ENCODE measurements at regions not wholly inside any gene's neighbourhood (a gene's known extent, or its start where the extent isn't known, plus 50 kb on each side); places are given as distances from the start of the nearest gene placed in this dataset.
"Not testable (repeated sequence)": the region's sequence is repeated elsewhere in the genome, so short reads cannot be mapped to it uniquely, and the experiment has no call there.

DNA sequence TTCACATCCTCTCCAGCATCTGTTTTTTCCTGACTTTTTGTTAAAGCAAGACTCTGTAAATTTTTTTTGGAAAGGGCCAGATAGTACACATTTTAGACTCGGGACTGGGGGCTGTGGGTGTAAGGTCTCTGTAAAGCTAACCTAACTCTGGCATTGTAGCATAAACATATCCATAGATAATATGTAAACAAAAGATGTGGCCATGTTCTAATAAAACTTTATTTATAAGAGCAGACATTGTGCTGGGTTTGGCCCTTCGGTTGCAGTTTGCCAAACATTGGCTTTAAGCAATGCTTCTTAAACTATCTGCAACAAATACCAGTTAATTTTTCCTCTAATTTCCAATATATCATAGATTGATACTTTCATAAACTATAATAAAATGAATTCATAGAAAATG is 605.2 kb downstream of the EBF1 start:
- no peak for DNase-seq (ENCODE audit: low spot score)
- no peak overlapping the region for H3K27ac Mint-ChIP-seq
- no peak overlapping the region for H3K4me3 Mint-ChIP-seq
- ATAC-seq, result no peak
- CTCF ChIA-PET, result no interaction called here
- TF ChIP-seq NR2C2 (CRISPR knock-in tag; IDR thresholded peaks at IDR 0.05), result no peak
- no peak for TF ChIP-seq SOX15 (CRISPR knock-in tag; IDR thresholded peaks at IDR 0.05)
- no peak for TF ChIP-seq SMAD3 (CRISPR knock-in tag; IDR thresholded peaks at IDR 0.05; ENCODE audit: borderline replicate concordance)
- no peaks in the 10 kb centered on the region; the same call in 1 of the 2 replicates for H3K27me3 Mint-ChIP-seq (ENCODE audit: low read depth)
- POLR2A ChIA-PET, result no interaction called here
- no peaks in the 10 kb centered on the region for H3K36me3 Mint-ChIP-seq
- peaks cover 6% of the 10 kb centered on the region; the same call in 1 of the 2 replicates for H3K9me3 Mint-ChIP-seq
- peaks cover 9% of the 10 kb centered on the region for H3K4me1 Mint-ChIP-seq

DNA sequence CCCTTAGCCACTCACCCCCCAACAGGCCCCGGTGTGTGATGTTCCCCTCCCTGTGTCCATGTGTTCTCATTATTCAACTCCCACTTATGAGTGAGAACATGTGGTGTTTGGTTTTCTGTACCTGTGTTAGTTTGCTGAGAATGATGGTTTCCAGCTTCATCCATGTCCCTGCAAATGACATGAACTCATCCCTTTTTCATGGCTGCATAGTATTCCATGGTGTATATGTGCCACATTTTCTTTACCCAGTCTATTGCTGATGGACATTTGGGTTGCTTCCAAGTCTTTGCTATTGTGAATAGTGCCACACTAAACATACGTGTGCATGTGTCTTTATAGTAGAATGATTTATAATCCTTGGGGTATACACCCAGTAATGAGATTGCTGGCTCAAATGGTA is 605.7 kb downstream of the EBF1 start:
- H3K36me3 Mint-ChIP-seq; H3K27ac Mint-ChIP-seq; POLR2A ChIA-PET; CTCF ChIA-PET; H3K4me3 Mint-ChIP-seq; H3K4me1 Mint-ChIP-seq; H3K9me3 Mint-ChIP-seq; ATAC-seq; DNase-seq (ENCODE audit: low spot score); H3K27me3 Mint-ChIP-seq (ENCODE audit: low read depth): not testable (repeated sequence)

DNA sequence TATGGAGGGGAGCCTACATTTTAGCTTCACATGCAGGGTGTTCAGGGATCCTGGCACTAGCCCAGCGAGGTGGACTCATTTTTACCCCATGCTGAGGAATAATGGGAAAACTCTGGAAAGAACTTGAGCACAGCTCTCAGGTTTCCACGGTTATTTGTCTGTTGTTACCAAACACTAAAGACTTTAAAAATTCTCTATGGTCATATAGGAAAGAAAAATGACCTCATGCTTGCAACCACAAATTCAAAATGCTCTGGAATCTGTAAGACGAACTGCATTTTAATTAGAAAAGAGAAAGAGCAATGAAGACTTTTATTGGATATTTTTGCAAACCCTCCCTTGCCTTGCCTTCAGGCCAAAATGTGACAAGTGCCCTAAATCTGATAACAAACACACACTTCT is 606.9 kb downstream of the EBF1 start:
- H3K27me3 Mint-ChIP-seq (ENCODE audit: low read depth), result no peaks in the 10 kb centered on the region; the same call in 1 of the 2 replicates
- no peak overlapping the region for H3K27ac Mint-ChIP-seq
- TF ChIP-seq JAZF1 (CRISPR knock-in tag; IDR thresholded peaks at IDR 0.05) (no peak), ETV6 (CRISPR knock-in tag; IDR thresholded peaks at IDR 0.05) (no peak), GRHL2 (CRISPR knock-in tag; IDR thresholded peaks at IDR 0.05; ENCODE audit: insufficient replicate concordance, severe bottlenecking) (no peak), ZNF671 (CRISPR knock-in tag; IDR thresholded peaks at IDR 0.05) (no peak), MXD4 (CRISPR knock-in tag; IDR thresholded peaks at IDR 0.05; ENCODE audit: borderline replicate concordance) (no peak), FOXJ3 (CRISPR knock-in tag; IDR thresholded peaks at IDR 0.05; ENCODE audit: borderline replicate concordance) (no peak)
- TF ChIP-seq, protein P1, sequence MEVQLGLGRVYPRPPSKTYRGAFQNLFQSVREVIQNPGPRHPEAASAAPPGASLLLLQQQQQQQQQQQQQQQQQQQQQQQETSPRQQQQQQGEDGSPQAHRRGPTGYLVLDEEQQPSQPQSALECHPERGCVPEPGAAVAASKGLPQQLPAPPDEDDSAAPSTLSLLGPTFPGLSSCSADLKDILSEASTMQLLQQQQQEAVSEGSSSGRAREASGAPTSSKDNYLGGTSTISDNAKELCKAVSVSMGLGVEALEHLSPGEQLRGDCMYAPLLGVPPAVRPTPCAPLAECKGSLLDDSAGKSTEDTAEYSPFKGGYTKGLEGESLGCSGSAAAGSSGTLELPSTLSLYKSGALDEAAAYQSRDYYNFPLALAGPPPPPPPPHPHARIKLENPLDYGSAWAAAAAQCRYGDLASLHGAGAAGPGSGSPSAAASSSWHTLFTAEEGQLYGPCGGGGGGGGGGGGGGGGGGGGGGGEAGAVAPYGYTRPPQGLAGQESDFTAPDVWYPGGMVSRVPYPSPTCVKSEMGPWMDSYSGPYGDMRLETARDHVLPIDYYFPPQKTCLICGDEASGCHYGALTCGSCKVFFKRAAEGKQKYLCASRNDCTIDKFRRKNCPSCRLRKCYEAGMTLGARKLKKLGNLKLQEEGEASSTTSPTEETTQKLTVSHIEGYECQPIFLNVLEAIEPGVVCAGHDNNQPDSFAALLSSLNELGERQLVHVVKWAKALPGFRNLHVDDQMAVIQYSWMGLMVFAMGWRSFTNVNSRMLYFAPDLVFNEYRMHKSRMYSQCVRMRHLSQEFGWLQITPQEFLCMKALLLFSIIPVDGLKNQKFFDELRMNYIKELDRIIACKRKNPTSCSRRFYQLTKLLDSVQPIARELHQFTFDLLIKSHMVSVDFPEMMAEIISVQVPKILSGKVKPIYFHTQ (CRISPR knock-in tag; IDR thresholded peaks at IDR 0.05), result no peak
- TF ChIP-seq, protein P2, sequence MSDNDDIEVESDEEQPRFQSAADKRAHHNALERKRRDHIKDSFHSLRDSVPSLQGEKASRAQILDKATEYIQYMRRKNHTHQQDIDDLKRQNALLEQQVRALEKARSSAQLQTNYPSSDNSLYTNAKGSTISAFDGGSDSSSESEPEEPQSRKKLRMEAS (CRISPR knock-in tag; IDR thresholded peaks at IDR 0.05), result no peak
- TF ChIP-seq, protein P3, sequence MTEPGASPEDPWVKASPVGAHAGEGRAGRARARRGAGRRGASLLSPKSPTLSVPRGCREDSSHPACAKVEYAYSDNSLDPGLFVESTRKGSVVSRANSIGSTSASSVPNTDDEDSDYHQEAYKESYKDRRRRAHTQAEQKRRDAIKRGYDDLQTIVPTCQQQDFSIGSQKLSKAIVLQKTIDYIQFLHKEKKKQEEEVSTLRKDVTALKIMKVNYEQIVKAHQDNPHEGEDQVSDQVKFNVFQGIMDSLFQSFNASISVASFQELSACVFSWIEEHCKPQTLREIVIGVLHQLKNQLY (CRISPR knock-in tag; IDR thresholded peaks at IDR 0.05), result no peak
- TF ChIP-seq, protein P4, sequence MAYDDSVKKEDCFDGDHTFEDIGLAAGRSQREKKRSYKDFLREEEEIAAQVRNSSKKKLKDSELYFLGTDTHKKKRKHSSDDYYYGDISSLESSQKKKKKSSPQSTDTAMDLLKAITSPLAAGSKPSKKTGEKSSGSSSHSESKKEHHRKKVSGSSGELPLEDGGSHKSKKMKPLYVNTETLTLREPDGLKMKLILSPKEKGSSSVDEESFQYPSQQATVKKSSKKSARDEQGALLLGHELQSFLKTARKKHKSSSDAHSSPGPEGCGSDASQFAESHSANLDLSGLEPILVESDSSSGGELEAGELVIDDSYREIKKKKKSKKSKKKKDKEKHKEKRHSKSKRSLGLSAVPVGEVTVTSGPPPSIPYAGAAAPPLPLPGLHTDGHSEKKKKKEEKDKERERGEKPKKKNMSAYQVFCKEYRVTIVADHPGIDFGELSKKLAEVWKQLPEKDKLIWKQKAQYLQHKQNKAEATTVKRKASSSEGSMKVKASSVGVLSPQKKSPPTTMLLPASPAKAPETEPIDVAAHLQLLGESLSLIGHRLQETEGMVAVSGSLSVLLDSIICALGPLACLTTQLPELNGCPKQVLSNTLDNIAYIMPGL (CRISPR knock-in tag; IDR thresholded peaks at IDR 0.05), result no peak
- peaks cover 9% of the 10 kb centered on the region for H3K4me1 Mint-ChIP-seq
- peaks cover 6% of the 10 kb centered on the region; the same call in 1 of the 2 replicates for H3K9me3 Mint-ChIP-seq
- CTCF ChIA-PET, result no interaction called here
- POLR2A ChIA-PET, result no interaction called here
- no peak overlapping the region for H3K4me3 Mint-ChIP-seq
- ATAC-seq (no peak), DNase-seq (ENCODE audit: low spot score) (no peak)
- no peaks in the 10 kb centered on the region for H3K36me3 Mint-ChIP-seq

DNA sequence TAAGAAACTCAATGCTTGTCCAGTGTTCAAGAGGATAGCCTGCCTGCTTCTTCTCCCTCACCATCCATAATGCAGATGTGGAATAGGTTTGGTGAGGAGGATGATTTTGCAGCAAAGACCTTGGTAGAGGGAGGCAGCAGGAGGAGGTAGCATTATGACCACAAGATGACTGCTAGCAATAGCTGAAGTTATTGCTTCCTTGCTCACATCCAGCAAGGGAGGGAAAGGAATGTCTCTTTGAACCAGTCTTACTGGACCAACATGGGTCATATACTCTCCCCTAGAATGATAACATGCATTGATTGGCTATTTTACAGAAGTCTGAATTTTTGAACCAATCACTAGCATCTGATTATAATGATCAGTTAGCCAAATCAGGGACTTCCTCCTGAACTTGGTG is 607.6 kb downstream of the EBF1 start:
- H3K4me3 Mint-ChIP-seq, result no peak overlapping the region
- H3K9me3 Mint-ChIP-seq, result peaks cover 6% of the 10 kb centered on the region; the same call in 1 of the 2 replicates
- CTCF ChIA-PET, result no interaction called here
- H3K27ac Mint-ChIP-seq, result no peak overlapping the region
- no peaks in the 10 kb centered on the region; the same call in 1 of the 2 replicates for H3K27me3 Mint-ChIP-seq (ENCODE audit: low read depth)
- DNase-seq (ENCODE audit: low spot score) (no peak), ATAC-seq (no peak)
- peaks cover 13% of the 10 kb centered on the region for H3K4me1 Mint-ChIP-seq
- no peaks in the 10 kb centered on the region for H3K36me3 Mint-ChIP-seq
- POLR2A ChIA-PET, result no interaction called here
- TF ChIP-seq ZNF671 (CRISPR knock-in tag; IDR thresholded peaks at IDR 0.05), result no peak
- no peak for TF ChIP-seq ETV6 (CRISPR knock-in tag; IDR thresholded peaks at IDR 0.05)
- TF ChIP-seq, protein P5, sequence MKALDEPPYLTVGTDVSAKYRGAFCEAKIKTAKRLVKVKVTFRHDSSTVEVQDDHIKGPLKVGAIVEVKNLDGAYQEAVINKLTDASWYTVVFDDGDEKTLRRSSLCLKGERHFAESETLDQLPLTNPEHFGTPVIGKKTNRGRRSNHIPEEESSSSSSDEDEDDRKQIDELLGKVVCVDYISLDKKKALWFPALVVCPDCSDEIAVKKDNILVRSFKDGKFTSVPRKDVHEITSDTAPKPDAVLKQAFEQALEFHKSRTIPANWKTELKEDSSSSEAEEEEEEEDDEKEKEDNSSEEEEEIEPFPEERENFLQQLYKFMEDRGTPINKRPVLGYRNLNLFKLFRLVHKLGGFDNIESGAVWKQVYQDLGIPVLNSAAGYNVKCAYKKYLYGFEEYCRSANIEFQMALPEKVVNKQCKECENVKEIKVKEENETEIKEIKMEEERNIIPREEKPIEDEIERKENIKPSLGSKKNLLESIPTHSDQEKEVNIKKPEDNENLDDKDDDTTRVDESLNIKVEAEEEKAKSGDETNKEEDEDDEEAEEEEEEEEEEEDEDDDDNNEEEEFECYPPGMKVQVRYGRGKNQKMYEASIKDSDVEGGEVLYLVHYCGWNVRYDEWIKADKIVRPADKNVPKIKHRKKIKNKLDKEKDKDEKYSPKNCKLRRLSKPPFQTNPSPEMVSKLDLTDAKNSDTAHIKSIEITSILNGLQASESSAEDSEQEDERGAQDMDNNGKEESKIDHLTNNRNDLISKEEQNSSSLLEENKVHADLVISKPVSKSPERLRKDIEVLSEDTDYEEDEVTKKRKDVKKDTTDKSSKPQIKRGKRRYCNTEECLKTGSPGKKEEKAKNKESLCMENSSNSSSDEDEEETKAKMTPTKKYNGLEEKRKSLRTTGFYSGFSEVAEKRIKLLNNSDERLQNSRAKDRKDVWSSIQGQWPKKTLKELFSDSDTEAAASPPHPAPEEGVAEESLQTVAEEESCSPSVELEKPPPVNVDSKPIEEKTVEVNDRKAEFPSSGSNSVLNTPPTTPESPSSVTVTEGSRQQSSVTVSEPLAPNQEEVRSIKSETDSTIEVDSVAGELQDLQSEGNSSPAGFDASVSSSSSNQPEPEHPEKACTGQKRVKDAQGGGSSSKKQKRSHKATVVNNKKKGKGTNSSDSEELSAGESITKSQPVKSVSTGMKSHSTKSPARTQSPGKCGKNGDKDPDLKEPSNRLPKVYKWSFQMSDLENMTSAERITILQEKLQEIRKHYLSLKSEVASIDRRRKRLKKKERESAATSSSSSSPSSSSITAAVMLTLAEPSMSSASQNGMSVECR (CRISPR knock-in tag; IDR thresholded peaks at IDR 0.05; ENCODE audit: borderline replicate concordance), result no peak
- TF ChIP-seq, protein P6, sequence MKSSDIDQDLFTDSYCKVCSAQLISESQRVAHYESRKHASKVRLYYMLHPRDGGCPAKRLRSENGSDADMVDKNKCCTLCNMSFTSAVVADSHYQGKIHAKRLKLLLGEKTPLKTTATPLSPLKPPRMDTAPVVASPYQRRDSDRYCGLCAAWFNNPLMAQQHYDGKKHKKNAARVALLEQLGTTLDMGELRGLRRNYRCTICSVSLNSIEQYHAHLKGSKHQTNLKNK (CRISPR knock-in tag; IDR thresholded peaks at IDR 0.05), result no peak
- no peak for TF ChIP-seq ZNF232 (CRISPR knock-in tag; IDR thresholded peaks at IDR 0.05)
- TF ChIP-seq ZNF219 (CRISPR knock-in tag; IDR thresholded peaks at IDR 0.05; ENCODE audit: borderline replicate concordance), result no peak
- TF ChIP-seq, protein P7, sequence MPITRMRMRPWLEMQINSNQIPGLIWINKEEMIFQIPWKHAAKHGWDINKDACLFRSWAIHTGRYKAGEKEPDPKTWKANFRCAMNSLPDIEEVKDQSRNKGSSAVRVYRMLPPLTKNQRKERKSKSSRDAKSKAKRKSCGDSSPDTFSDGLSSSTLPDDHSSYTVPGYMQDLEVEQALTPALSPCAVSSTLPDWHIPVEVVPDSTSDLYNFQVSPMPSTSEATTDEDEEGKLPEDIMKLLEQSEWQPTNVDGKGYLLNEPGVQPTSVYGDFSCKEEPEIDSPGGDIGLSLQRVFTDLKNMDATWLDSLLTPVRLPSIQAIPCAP (CRISPR knock-in tag; IDR thresholded peaks at IDR 0.05), result no peak
- TF ChIP-seq, protein P2 (CRISPR knock-in tag; IDR thresholded peaks at IDR 0.05), result no peak

Data from WTC11 (cell line).